ENCODE measurements at regions not wholly inside any gene's neighbourhood (a gene's known extent, or its start where the extent isn't known, plus 50 kb on each side); places are given as distances from the start of the nearest gene placed in this dataset.
"Not testable (repeated sequence)": the region's sequence is repeated elsewhere in the genome, so short reads cannot be mapped to it uniquely, and the experiment has no call there.

DNA sequence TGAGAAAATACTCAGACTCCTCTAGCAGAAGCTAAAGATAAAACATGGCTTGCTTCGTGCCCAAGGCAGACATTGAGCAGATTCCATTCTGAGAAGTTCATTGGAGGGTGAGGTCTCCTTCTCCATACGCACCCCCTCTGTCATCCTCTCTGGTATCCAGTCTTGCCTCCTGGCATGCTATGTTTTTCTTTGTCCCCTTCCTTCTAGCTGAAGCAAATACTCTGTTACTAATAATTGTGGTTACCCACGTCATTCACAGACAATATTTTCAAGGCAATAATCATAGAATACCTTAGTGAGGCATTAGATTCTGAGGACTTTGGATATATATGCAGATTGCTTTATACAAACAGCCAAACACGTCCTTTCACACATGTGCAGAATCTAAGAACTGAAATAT, 66.2 kb upstream of the KLF7 start:
- no TSS peak for BruUV-seq (replicated peaks)
- H3K4me1 ChIP-seq (replicated peaks; ENCODE audit: insufficient read depth): no peaks in the 10 kb centered on the region
- H3K9me2 ChIP-seq (ENCODE audit: insufficient read depth): no peaks in the 10 kb centered on the region
- no peaks in the 10 kb centered on the region for H3K9me3 ChIP-seq (ENCODE audit: insufficient read depth, low read depth)
- H3K27me3 ChIP-seq (ENCODE audit: insufficient read depth, low read depth): no peaks in the 10 kb centered on the region
- ChIA-PET CTCF (no interaction called here), POLR2A (ENCODE audit: unreplicated experiment) (no interaction called here)
- DNase-seq: no peak
- H3K36me3 ChIP-seq (ENCODE audit: low read depth): no peaks in the 10 kb centered on the region
- H2AFZ ChIP-seq: no peak overlapping the region
- H3K4me2 ChIP-seq: no peak overlapping the region
- H3K27ac ChIP-seq: no peak overlapping the region
- intact Hi-C loops (cut with micrococcal nuclease; ENCODE audit: unreplicated experiment): no loop called here
- H3F3A ChIP-seq (ENCODE audit: insufficient read depth, low read depth): no peaks in the 10 kb centered on the region
- H3K79me2 ChIP-seq (ENCODE audit: low read depth): no peaks in the 10 kb centered on the region
- no peak for TF ChIP-seq EZH2 (IDR thresholded peaks at IDR 0.05; ENCODE audit: low read depth)
- TF ChIP-seq, protein P1, sequence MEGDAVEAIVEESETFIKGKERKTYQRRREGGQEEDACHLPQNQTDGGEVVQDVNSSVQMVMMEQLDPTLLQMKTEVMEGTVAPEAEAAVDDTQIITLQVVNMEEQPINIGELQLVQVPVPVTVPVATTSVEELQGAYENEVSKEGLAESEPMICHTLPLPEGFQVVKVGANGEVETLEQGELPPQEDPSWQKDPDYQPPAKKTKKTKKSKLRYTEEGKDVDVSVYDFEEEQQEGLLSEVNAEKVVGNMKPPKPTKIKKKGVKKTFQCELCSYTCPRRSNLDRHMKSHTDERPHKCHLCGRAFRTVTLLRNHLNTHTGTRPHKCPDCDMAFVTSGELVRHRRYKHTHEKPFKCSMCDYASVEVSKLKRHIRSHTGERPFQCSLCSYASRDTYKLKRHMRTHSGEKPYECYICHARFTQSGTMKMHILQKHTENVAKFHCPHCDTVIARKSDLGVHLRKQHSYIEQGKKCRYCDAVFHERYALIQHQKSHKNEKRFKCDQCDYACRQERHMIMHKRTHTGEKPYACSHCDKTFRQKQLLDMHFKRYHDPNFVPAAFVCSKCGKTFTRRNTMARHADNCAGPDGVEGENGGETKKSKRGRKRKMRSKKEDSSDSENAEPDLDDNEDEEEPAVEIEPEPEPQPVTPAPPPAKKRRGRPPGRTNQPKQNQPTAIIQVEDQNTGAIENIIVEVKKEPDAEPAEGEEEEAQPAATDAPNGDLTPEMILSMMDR (conservative IDR thresholded peaks at IDR 0.05): no peak
- H3K4me3 ChIP-seq: no peak overlapping the region
- no peaks in the 10 kb centered on the region for H4K20me1 ChIP-seq (ENCODE audit: insufficient read depth)

DNA sequence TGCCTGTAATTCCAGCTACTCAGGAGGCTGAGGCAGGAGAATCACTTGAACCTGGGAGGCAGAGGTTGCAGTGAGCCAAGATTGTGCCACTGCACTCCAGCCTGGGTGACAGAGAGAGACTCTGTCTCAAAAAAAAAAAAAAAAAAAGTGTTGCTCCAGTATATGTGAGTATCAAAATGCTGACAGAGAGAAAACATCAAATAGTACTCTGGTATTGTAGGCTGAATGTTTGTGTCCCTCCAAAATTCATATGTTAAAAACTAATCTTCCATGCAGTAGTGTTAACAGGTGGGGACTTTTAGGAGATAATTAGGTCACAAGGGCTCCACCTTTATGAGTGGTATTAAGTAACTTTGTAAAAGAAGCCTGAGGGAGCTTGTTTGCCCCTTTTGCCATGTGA, 67.4 kb upstream of the KLF7 start:
- H3K9me3 ChIP-seq (ENCODE audit: insufficient read depth, low read depth); H4K20me1 ChIP-seq (ENCODE audit: insufficient read depth); H3K4me2 ChIP-seq; BruUV-seq (replicated peaks); H3K79me2 ChIP-seq (ENCODE audit: low read depth); intact Hi-C loops (cut with micrococcal nuclease; ENCODE audit: unreplicated experiment); CTCF ChIA-PET; H3K36me3 ChIP-seq (ENCODE audit: low read depth); H3K4me1 ChIP-seq (replicated peaks; ENCODE audit: insufficient read depth); H3K4me3 ChIP-seq; H3F3A ChIP-seq (ENCODE audit: insufficient read depth, low read depth); H3K27me3 ChIP-seq (ENCODE audit: insufficient read depth, low read depth); DNase-seq; H3K9me2 ChIP-seq (ENCODE audit: insufficient read depth); H3K27ac ChIP-seq; H2AFZ ChIP-seq: not testable (repeated sequence)
- POLR2A ChIA-PET (ENCODE audit: unreplicated experiment): interaction anchor here (0.6 kb wide), 1 partner anchor 23 kb away, joined by 9 read pairs; no protein-coding TSS in a partner anchor

DNA sequence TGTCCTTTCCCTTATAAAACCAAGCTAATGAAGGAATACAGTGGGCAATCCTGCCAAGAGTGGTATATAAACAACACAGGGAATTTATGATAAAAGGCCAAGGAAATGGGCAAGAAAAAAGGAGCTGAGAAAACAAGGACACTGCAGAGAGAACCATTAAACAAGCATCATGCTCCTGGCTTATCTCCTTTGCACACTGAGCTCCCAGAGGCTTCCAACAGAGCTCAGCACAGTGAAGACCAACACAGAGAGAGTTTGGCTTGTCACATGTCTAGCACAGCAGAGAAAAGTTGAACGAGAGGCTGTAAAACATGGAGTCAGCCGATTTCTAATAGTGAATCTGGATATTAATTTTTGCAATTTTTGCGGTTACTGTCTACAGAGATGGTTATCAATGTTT, 68.0 kb upstream of the KLF7 start:
- Histone ChIP-seq H3K27ac (no peak overlapping the region), H4K20me1 (ENCODE audit: insufficient read depth) (no peaks in the 10 kb centered on the region), H3K9me3 (ENCODE audit: insufficient read depth, low read depth) (no peaks in the 10 kb centered on the region), H3K9me2 (ENCODE audit: insufficient read depth) (no peaks in the 10 kb centered on the region), H3K4me3 (no peak overlapping the region), H3K4me1 (replicated peaks; ENCODE audit: insufficient read depth) (no peaks in the 10 kb centered on the region), H3K79me2 (ENCODE audit: low read depth) (no peaks in the 10 kb centered on the region), H3K4me2 (no peak overlapping the region), H3K27me3 (ENCODE audit: insufficient read depth, low read depth) (no peaks in the 10 kb centered on the region), H3K36me3 (ENCODE audit: low read depth) (no peaks in the 10 kb centered on the region), H3F3A (ENCODE audit: insufficient read depth, low read depth) (no peaks in the 10 kb centered on the region), H2AFZ (no peak overlapping the region)
- intact Hi-C loops (cut with micrococcal nuclease; ENCODE audit: unreplicated experiment): no loop called here
- no peak for TF ChIP-seq EZH2 (IDR thresholded peaks at IDR 0.05; ENCODE audit: low read depth)
- TF ChIP-seq, protein P1 (conservative IDR thresholded peaks at IDR 0.05): no peak
- no peak for DNase-seq
- CTCF ChIA-PET: no interaction called here
- POLR2A ChIA-PET (ENCODE audit: unreplicated experiment): no interaction called here
- BruUV-seq (replicated peaks): no TSS peak

- CTCF ChIA-PET: no interaction called here
- H3K79me2 ChIP-seq (ENCODE audit: low read depth): no peaks in the 10 kb centered on the region
- no peaks in the 10 kb centered on the region for H3F3A ChIP-seq (ENCODE audit: insufficient read depth, low read depth)
- no peaks in the 10 kb centered on the region for H3K36me3 ChIP-seq (ENCODE audit: low read depth)
- H3K9me3 ChIP-seq (ENCODE audit: insufficient read depth, low read depth): no peaks in the 10 kb centered on the region
- no peak for DNase-seq
- no peak overlapping the region for H2AFZ ChIP-seq
- H3K4me3 ChIP-seq: no peak overlapping the region
- no peaks in the 10 kb centered on the region for H3K27me3 ChIP-seq (ENCODE audit: insufficient read depth, low read depth)
- TF ChIP-seq, protein P1 (conservative IDR thresholded peaks at IDR 0.05): no peak
- no peak for TF ChIP-seq EZH2 (IDR thresholded peaks at IDR 0.05; ENCODE audit: low read depth)
- no peaks in the 10 kb centered on the region for H3K9me2 ChIP-seq (ENCODE audit: insufficient read depth)
- no peak overlapping the region for H3K27ac ChIP-seq
- no TSS peak for BruUV-seq (replicated peaks)
- no peaks in the 10 kb centered on the region for H4K20me1 ChIP-seq (ENCODE audit: insufficient read depth)
- peaks cover 6% of the 10 kb centered on the region; the same call in 1 of the 2 replicates for H3K4me1 ChIP-seq (replicated peaks; ENCODE audit: insufficient read depth)
- intact Hi-C loops (cut with micrococcal nuclease; ENCODE audit: unreplicated experiment): no loop called here
- H3K4me2 ChIP-seq: no peak overlapping the region
- POLR2A ChIA-PET (ENCODE audit: unreplicated experiment): no interaction called here
Observed at GRCh38 chr2:207235621-207236020, 69.9 kb upstream of the KLF7 start.

All from PC-9 (cell line).